ENCODE measurements at regions not wholly inside any gene's neighbourhood (a gene's known extent, or its start where the extent isn't known, plus 50 kb on each side); places are given as distances from the start of the nearest gene placed in this dataset.
A peak's percentile ranks its signal among the peaks of the same experiment; 100 is the strongest.
"Not testable (repeated sequence)": the region's sequence is repeated elsewhere in the genome, so short reads cannot be mapped to it uniquely, and the experiment has no call there.

- DNase-seq: no peak
These were observed 632.4 kb upstream of the LRRTM4 start for GRCh38 chr2:78154586-78154985.

GRCh38 chr2:78162202-78162601, 640.0 kb upstream of the LRRTM4 start:
- DNase-seq: no peak

GRCh38 chr2:78172157-78172556, 650.0 kb upstream of the LRRTM4 start:
- DNase-seq: not testable (repeated sequence)

GRCh38 chr2:78175645-78176044, 653.5 kb upstream of the LRRTM4 start:
- DNase-seq: no peak

GRCh38 chr2:78201064-78201575, 678.9 kb upstream of the LRRTM4 start:
- DNase-seq: no peak

- DNase-seq: no peak
These were observed 680.2 kb upstream of the LRRTM4 start for GRCh38 chr2:78202366-78202765.

- no peak for DNase-seq
These were observed 681.0 kb upstream of the LRRTM4 start for GRCh38 chr2:78202986-78203670.

- no peak for DNase-seq
These were observed 695.9 kb upstream of the LRRTM4 start for GRCh38 chr2:78218066-78218465.

- no peak for DNase-seq
These were observed 715.5 kb upstream of the LRRTM4 start for GRCh38 chr2:78237704-78238103.

GRCh38 chr2:78245394-78246135, 723.4 kb upstream of the LRRTM4 start:
- no peak for DNase-seq

- no peak for DNase-seq
These were observed 729.5 kb upstream of the LRRTM4 start for GRCh38 chr2:78251708-78252107.

GRCh38 chr2:78260861-78261260, 738.7 kb upstream of the LRRTM4 start:
- DNase-seq: no peak

- DNase-seq: no peak
These were observed 739.3 kb upstream of the LRRTM4 start for GRCh38 chr2:78261454-78261853.

- DNase-seq: not testable (repeated sequence)
These were observed 739.9 kb upstream of the LRRTM4 start for GRCh38 chr2:78262089-78262488.

- no peak for DNase-seq
These were observed 740.7 kb upstream of the LRRTM4 start for GRCh38 chr2:78262713-78263375.

- DNase-seq: no peak
These were observed 741.4 kb upstream of the LRRTM4 start for GRCh38 chr2:78263571-78263970.

GRCh38 chr2:78264130-78264529, 742.0 kb upstream of the LRRTM4 start:
- DNase-seq: no peak

- no peak for DNase-seq
These were observed 744.3 kb upstream of the REG3G start for GRCh38 chr2:78281164-78281563.

- DNase-seq: no peak
These were observed 734.8 kb upstream of the REG3G start for GRCh38 chr2:78290581-78291214.

GRCh38 chr2:78293768-78294167, 731.7 kb upstream of the REG3G start:
- peak; percentile 30 for DNase-seq

- DNase-seq: peak; percentile 18
These were observed 724.2 kb upstream of the REG3G start for GRCh38 chr2:78301166-78301789.

GRCh38 chr2:78304678-78305077, 720.8 kb upstream of the REG3G start:
- DNase-seq: no peak

- no peak for DNase-seq
These were observed 716.0 kb upstream of the REG3G start for GRCh38 chr2:78309460-78309859.

Measured in OCI-M1 (cell line).